OCI-LY1 (cell line): ENCODE measurements at regions not wholly inside any gene's neighbourhood (a gene's known extent, or its start where the extent isn't known, plus 50 kb on each side); places are given as distances from the start of the nearest gene placed in this dataset.
"Not testable (repeated sequence)": the region's sequence is repeated elsewhere in the genome, so short reads cannot be mapped to it uniquely, and the experiment has no call there.

Source experiments
- H2AFZ ChIP-seq: fragments of 200-600 bp; sonication (generic), shearing (Covaris generic); 2 replicates; pipeline ENCODE4 v1.6.0; 2014; ENCODE audit warnings: antibody characterized with exemption, mild to moderate bottlenecking, low read length
- H3F3A ChIP-seq: fragments of 200-600 bp; sonication (generic), shearing (Covaris generic); 2 replicates; pipeline ENCODE4 v1.6.0; 2014; ENCODE audit warnings: mild to moderate bottlenecking, antibody characterized with exemption, low read length, moderate library complexity; ENCODE audit not compliant: insufficient read depth
- H3K27ac ChIP-seq: fragments of 200-600 bp; sonication (generic); 2 replicates; pipeline ENCODE4 v1.5.1; 2014; ENCODE audit warnings: low read length, mixed run types, mild to moderate bottlenecking, low read depth; ENCODE audit not compliant: poor library complexity, severe bottlenecking
- H3K27me3 ChIP-seq: fragments of 200-600 bp; sonication (generic); 2 replicates; pipeline ENCODE4 v1.6.0; 2014; ENCODE audit warnings: antibody characterized with exemption, mild to moderate bottlenecking, low read length, moderate library complexity; ENCODE audit not compliant: insufficient read depth
- H3K36me3 ChIP-seq: fragments of 200-600 bp; sonication (generic); 2 replicates; pipeline ENCODE4 v1.6.1; 2014; ENCODE audit warnings: mild to moderate bottlenecking, antibody characterized with exemption, low read length, moderate library complexity, mixed read lengths; ENCODE audit not compliant: insufficient read depth
- H3K4me1 ChIP-seq: fragments of 200-600 bp; sonication (generic); 2 replicates; pipeline ENCODE4 v1.5.1; 2014; ENCODE audit warnings: mild to moderate bottlenecking, low read length, moderate library complexity; ENCODE audit not compliant: insufficient read depth, severe bottlenecking
- H3K4me2 ChIP-seq: fragments of 200-600 bp; sonication (generic), shearing (Covaris generic); 2 replicates; pipeline ENCODE4 v1.6.1; 2014; ENCODE audit warnings: low read length
- H3K4me3 ChIP-seq: fragments of 200-600 bp; sonication (generic); 2 replicates; pipeline ENCODE4 v1.5.1; 2014; ENCODE audit warnings: low read length, low read depth, mild to moderate bottlenecking, mixed read lengths; ENCODE audit not compliant: poor library complexity, severe bottlenecking
- H3K79me2 ChIP-seq: fragments of 200-600 bp; shearing (Covaris generic); 2 replicates; pipeline ENCODE4 v1.6.1; 2016; ENCODE audit warnings: mixed run types, low read length, mixed read lengths; ENCODE audit not compliant: insufficient read depth
- H3K9ac ChIP-seq: fragments of 200-600 bp; sonication (generic), shearing (Covaris generic); 2 replicates; pipeline ENCODE4 v1.6.1; 2014; ENCODE audit warnings: mild to moderate bottlenecking, low read length, mixed read lengths
- H3K9me2 ChIP-seq: fragments of 200-600 bp; sonication (generic), shearing (Covaris generic); 2 replicates; pipeline ENCODE4 v1.6.1; 2014; ENCODE audit warnings: low read depth, mild to moderate bottlenecking, low read length, mixed read lengths
- H3K9me3 ChIP-seq: fragments of 200-600 bp; shearing (Covaris generic); 2 replicates; pipeline ENCODE4 v1.6.1; 2014; ENCODE audit warnings: low read length, mixed read lengths
- H4K20me1 ChIP-seq: fragments of 200-600 bp; sonication (generic), shearing (Covaris generic); 2 replicates; pipeline ENCODE4 v1.6.0; 2016; ENCODE audit warnings: mild to moderate bottlenecking, low read length; ENCODE audit not compliant: insufficient read depth
- EZH2 ChIP-seq: fragments of 200-600 bp; sonication (generic), shearing (Covaris generic); IDR thresholded peaks from 2 replicates; pipeline ENCODE4 v1.8.0; 2017; ENCODE audit warnings: borderline replicate concordance, mixed run types, mild to moderate bottlenecking, antibody characterized with exemption, low read length, moderate library complexity, mixed read lengths
- TF ChIP-seq, protein P1 (sequence below): fragments of 200-600 bp; sonication (generic), shearing (Covaris generic); IDR thresholded peaks from 2 replicates; pipeline ENCODE4 v1.5.1; 2017; ENCODE audit warnings: mild to moderate bottlenecking, antibody characterized with exemption, low read length, moderate library complexity, mixed read lengths

DNA sequence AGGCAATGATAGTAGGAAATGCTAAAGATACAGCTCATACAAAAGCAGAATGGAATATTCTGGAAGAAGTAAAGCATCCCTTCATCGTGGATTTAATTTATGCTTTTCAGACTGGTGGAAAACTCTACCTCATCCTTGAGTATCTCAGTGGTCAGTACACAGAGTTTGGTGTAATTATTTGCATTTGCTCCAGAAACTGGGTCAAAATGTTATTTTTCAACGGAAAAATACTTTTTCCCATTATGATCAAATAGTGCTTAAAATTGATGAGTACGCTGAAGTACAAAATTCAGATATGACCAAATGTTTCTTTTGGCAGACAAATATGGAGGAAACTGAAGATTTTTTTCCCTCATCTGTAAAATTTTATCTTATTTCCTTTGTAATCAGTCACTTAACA is 137.0 kb downstream of the CDRT15L2 start:
- H3K4me3 ChIP-seq = not testable (repeated sequence)

DNA sequence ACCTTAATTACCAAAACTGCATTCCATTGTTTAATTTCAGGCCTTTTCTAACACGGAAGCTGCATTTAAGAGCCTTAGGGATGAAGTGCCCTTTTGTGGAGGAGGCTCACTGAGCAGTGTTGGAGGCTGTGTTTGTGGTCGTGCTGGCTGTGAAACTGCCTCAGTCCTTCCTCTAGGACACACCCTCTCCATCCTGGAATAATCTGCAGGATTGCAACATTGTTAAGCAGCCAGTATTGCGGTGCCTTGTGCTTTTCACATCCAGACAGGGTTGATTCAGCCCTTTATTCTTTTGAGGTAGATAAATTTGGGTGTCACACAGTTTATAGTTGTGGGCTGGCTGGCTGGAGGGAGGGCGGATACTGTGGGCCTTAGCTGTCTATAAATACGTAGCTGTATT is 141.6 kb downstream of the CDRT15L2 start:
- no peaks in the 10 kb centered on the region for H3F3A ChIP-seq
- H3K4me2 ChIP-seq = no peak overlapping the region
- H4K20me1 ChIP-seq = no peaks in the 10 kb centered on the region
- no peaks in the 10 kb centered on the region for H3K36me3 ChIP-seq
- no peaks in the 10 kb centered on the region for H3K9me2 ChIP-seq
- H3K9me3 ChIP-seq = no peaks in the 10 kb centered on the region
- no peaks in the 10 kb centered on the region for H3K27me3 ChIP-seq
- H3K4me1 ChIP-seq = no peaks in the 10 kb centered on the region
- H3K79me2 ChIP-seq = no peaks in the 10 kb centered on the region
- H3K9ac ChIP-seq = no peak overlapping the region
- no peak for TF ChIP-seq EZH2
- TF ChIP-seq, protein P1, sequence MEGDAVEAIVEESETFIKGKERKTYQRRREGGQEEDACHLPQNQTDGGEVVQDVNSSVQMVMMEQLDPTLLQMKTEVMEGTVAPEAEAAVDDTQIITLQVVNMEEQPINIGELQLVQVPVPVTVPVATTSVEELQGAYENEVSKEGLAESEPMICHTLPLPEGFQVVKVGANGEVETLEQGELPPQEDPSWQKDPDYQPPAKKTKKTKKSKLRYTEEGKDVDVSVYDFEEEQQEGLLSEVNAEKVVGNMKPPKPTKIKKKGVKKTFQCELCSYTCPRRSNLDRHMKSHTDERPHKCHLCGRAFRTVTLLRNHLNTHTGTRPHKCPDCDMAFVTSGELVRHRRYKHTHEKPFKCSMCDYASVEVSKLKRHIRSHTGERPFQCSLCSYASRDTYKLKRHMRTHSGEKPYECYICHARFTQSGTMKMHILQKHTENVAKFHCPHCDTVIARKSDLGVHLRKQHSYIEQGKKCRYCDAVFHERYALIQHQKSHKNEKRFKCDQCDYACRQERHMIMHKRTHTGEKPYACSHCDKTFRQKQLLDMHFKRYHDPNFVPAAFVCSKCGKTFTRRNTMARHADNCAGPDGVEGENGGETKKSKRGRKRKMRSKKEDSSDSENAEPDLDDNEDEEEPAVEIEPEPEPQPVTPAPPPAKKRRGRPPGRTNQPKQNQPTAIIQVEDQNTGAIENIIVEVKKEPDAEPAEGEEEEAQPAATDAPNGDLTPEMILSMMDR = no peak
- H3K27ac ChIP-seq = no peak overlapping the region
- no peak overlapping the region for H2AFZ ChIP-seq
- H3K4me3 ChIP-seq = no peak overlapping the region

More for the DNA sequence above, 137.0 kb downstream of the CDRT15L2 start:
- H3K4me2 ChIP-seq, H3K27ac ChIP-seq, H3K9me3 ChIP-seq, H3K9ac ChIP-seq, H3K4me1 ChIP-seq, H3K9me2 ChIP-seq, H3K27me3 ChIP-seq, H3K36me3 ChIP-seq, H3K79me2 ChIP-seq, H2AFZ ChIP-seq, H4K20me1 ChIP-seq, H3F3A ChIP-seq: not testable (repeated sequence)

DNA sequence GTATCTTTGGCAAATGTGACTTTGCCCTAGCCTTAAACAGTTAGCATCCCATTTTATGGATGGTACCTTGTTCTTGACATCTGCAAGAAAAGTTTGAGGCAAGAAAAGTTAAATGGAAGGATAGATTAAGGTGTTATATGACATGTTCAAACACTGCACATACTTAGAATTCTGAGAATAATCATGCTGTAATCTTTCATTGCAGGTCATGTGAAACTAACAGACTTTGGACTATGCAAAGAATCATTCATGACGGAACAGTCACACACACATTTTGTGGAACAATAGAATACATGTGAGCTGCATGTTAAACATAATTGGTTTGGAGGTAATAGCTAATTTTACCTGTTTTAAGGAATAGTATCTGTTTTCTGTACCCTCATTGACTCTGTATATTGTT is 144.9 kb downstream of the CDRT15L2 start:
- H3K27ac ChIP-seq = not testable (repeated sequence)

DNA sequence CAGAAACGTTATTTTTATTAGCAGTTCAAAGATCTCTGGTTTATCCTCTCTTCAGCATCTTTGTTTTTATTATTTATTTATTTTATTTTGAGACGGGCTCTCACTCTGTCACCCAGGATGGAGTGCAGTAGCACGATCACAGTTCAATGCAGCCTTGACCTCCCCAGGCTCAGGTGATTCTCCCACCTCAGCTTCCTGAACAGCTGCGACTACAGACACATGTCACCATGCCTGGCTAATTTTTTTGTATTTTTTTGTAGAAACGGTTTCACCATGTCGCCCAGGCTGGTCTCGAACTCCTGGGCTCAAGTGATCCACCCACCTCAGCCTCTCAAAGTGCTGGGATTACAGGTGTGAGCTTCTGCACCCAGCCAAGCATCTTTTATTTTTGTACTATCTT is 147.7 kb downstream of the CDRT15L2 start:
- H3K9me2 ChIP-seq, H3K4me3 ChIP-seq, H3K9me3 ChIP-seq, H4K20me1 ChIP-seq, H3K4me1 ChIP-seq, H3K36me3 ChIP-seq, H3K4me2 ChIP-seq, H2AFZ ChIP-seq, H3K9ac ChIP-seq, H3K27ac ChIP-seq, H3K79me2 ChIP-seq, H3F3A ChIP-seq, H3K27me3 ChIP-seq: not testable (repeated sequence)

More for the DNA sequence above, 144.9 kb downstream of the CDRT15L2 start:
- not testable (repeated sequence) for H3K9me3 ChIP-seq, H3K9me2 ChIP-seq, H3K79me2 ChIP-seq, H3K27me3 ChIP-seq, H3K36me3 ChIP-seq, H2AFZ ChIP-seq, H3K4me2 ChIP-seq, H4K20me1 ChIP-seq, H3K9ac ChIP-seq, H3K4me1 ChIP-seq, H3K4me3 ChIP-seq, H3F3A ChIP-seq

DNA sequence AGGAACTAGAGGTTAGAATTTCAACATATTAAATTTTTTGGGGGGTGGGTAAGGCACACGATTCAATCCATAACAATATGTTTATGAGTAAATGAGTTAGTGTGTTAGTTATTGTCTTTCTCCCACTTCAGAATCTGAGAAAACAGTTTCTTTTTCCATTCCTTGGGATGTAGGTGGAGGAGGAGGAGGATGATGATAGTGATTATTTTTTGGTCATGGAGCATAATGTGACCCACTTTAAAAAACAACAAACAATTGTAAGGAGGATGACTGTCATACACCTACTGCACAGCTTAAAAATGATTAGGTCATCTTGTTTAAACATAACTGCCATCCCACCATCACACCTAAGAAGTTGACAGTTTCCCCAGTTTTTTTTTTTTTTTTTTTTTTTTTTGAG is 148.7 kb downstream of the CDRT15L2 start:
- H2AFZ ChIP-seq = no peak overlapping the region
- no peaks in the 10 kb centered on the region for H3K27me3 ChIP-seq

DNA sequence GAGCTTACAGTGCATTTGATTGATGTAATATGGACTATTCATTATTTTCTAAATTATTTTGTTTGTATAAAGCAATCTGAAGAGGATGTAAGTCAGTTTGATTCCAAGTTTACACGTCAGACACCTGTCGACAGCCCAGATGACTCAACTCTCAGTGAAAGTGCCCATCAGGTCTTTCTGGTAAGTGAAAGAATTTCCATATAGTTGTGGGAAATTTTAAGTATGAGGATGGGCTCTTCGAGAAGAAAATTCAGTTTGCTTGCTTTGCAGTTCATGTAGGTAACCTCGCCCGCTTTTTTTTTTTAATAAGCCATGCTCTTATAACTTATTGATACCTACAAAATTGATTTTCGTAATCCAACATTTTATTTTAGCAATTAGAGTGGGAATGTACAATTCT is 151.6 kb downstream of the CDRT15L2 start:
- not testable (repeated sequence) for H3K4me2 ChIP-seq, H3K79me2 ChIP-seq, H3K27ac ChIP-seq, H3K9me3 ChIP-seq, H2AFZ ChIP-seq, H3F3A ChIP-seq, H3K9me2 ChIP-seq, H4K20me1 ChIP-seq, H3K4me1 ChIP-seq, H3K27me3 ChIP-seq, H3K9ac ChIP-seq, H3K4me3 ChIP-seq, H3K36me3 ChIP-seq

More for the DNA sequence above, 148.7 kb downstream of the CDRT15L2 start:
- Histone ChIP-seq H3K27ac (no peak overlapping the region), H3K4me3 (no peak overlapping the region), H3K4me2 (no peak overlapping the region), H3K4me1 (no peaks in the 10 kb centered on the region), H3K9ac (no peak overlapping the region), H3K9me2 (no peaks in the 10 kb centered on the region), H3K36me3 (no peaks in the 10 kb centered on the region), H3K9me3 (no peaks in the 10 kb centered on the region), H3K79me2 (no peaks in the 10 kb centered on the region), H4K20me1 (no peaks in the 10 kb centered on the region), H3F3A (no peaks in the 10 kb centered on the region)
- TF ChIP-seq, protein P1 = no peak
- TF ChIP-seq EZH2 = no peak
